SK-N-DZ (cell line): ENCODE measurements at regions not wholly inside any gene's neighbourhood (a gene's known extent, or its start where the extent isn't known, plus 50 kb on each side); places are given as distances from the start of the nearest gene placed in this dataset.
"Not testable (repeated sequence)": the region's sequence is repeated elsewhere in the genome, so short reads cannot be mapped to it uniquely, and the experiment has no call there.

Source experiments
- DNase-seq: peaks from one replicate; pipeline ENCODE4 v3.0.0-alpha.2; 2015; ENCODE audit warnings: low spot score

DNA sequence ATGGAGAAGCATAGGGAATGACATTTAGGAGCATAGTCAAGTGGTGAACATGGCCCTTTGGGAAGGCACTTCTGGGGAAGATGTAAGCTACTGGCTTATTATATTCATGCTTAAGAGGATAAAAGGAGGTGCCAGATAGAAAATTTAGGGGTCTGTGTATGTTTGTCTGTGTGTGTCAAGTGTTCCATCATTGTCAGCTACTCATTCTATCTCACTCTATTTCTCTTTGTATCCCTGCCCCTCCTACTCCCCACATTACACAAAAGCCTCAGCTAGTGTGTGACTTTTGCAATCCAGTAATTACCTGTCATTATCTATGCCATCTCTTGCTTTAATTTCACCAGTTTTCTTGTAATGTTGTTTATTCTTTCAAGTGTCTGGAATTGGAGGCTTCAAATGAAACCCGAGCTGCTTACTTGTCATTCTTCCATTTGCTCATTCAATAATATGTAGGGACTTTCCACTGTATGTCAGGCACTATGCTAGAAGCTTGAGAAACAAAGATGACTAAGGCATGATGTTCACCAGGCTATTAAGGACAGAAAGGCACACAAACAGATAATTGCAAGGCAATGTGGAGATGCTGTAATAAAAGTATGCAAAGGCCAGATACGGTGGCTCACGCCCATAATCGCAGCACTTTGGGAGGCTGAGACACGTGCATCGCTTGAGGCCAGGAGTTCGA, 229.8 kb upstream of the TEX13C start:
- DNase-seq = no peak

DNA sequence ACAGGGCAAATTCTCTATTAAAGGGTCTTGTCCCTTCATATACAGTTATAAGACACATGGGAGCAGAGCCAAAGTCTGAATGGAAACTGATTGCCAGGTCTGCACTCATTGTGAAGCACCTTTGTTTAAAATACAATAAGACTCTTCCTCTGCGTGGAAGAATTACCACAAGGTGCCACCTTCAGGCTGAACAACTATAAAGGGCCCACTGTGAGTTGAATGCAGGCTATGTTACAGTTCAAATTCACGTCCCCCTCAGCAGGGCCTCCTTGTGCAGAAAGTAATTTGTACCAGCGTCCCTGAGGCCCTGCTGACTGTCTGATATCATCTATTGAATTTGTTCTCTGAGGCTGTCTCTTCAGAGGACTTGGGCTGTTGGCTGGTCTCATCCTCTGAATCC, 225.8 kb upstream of the TEX13C start:
- peak; percentile 15 for DNase-seq

DNA sequence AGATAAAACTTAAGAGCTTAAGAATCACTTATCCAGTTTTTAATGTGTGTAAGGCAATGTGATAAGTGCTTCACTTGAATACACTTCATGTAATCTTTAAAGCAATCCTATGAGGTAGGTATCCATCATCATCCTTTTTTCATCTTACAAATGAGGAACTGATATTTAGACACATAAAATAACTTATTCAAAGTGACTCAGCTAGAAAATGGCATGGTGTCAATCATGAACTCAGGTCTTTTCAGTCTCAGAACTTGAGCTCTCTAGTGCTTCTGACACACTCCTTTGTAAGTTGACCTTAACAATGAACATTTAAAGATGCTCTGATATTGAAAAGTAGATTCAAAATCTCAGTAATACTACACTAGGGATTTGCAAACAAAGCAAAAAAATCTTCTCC, 224.8 kb upstream of the TEX13C start:
- no peak for DNase-seq

DNA sequence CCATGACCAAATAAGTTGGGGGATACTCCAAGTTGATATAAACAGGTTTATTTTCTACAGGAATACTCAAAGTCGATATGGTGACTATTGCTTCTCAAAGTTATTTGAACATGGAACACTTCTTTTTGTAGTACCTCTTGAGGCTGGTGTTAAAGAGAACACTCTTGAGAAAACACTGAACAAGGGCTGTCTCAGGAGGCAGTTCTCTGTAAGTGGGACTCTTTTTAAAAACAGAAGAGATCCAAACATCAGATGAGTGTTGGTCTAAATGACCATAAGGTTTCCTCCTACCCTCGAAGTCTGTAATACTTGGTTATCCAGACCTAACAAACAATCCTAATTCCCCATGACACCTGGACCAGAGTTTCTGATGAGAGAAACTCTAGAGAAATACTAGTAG, 223.2 kb upstream of the TEX13C start:
- no peak for DNase-seq

GRCh38 chrX:125096870-125097269, 222.8 kb upstream of the TEX13C start:
- DNase-seq = no peak

GRCh38 chrX:125101971-125102755, 217.5 kb upstream of the TEX13C start:
- no peak for DNase-seq

DNA sequence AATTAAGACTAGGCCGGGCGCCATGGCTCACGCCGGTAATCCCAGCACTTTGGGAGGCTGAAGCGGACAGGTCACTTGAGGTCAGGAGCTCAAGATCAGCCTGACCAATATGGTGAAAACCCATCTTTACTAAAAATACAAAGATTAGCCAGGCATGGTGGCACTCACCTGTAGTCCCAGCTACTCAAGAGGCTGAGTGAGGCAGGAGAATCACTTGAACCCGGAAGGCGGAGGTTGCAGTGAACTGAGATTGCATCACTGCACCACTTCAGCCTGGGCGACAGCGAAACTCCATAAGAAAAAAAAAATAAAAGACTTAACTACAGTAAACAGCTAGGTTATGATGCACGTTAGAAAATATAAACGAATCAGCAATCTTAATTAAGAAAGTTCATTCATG, 216.0 kb upstream of the TEX13C start:
- no peak for DNase-seq

- DNase-seq = no peak
Measured at GRCh38 chrX:125108921-125109320, 210.8 kb upstream of the TEX13C start.

- peak; percentile 2 for DNase-seq
Measured at GRCh38 chrX:125131164-125131563, 188.5 kb upstream of the TEX13C start.

DNA sequence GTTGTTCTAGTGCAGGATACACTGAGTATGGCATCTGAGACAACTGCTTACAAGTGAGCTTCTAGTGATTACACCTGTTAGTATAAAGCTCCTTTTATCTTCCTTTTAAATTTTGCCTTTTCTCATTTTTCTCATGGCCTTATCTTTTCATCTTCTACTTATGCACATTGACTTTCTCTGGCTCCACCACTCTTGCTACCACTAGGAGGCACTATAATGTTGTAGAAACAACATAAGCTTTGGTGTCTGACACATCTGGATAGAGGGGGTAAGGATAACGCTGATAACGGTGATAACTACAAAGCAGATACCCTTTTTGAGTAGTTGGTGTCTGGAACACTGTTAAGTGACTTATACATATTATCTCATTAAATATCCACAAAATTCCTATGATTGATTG, 187.4 kb upstream of the TEX13C start:
- DNase-seq = no peak

GRCh38 chrX:125137521-125137920, 182.2 kb upstream of the TEX13C start:
- no peak for DNase-seq

- DNase-seq = no peak
Measured at GRCh38 chrX:125150231-125150630, 169.4 kb upstream of the TEX13C start.

DNA sequence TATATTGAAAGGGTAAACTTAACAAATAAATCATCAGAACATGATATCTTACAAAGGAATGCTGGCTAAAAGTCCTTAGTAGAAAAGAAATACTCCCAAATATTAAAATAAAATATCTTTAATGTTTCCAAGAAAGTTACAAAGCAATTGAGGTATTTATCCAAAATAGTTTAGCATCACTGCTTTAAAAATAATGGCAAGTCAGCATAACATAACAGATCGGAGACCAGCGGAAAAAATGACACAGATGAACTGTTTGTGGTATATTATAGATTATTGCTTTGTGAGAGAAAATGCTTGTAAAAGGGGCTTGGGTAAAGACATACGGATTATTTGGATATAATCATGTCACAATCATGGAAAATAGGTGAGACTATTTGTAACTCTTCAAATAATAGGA, 168.5 kb upstream of the TEX13C start:
- no peak for DNase-seq

DNA sequence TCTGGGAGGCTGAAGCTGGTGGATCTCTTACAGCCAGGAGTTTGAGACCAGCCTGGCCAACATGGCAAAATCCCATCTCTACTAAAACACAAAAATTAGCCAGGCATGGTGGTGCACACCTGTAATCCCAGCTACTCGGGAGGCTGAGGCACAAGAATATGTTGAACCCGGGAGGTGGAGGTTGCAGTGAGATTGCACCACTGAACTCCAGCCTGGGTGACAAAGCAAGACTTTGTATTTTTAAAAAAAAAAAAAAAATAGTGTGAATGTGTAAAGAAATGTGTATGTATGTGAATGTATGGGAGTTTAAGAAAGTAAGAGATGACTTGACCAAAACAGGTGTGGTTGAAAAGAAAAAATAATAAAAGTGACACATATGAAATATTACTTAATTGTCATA, 167.7 kb upstream of the TEX13C start:
- DNase-seq = no peak

DNA sequence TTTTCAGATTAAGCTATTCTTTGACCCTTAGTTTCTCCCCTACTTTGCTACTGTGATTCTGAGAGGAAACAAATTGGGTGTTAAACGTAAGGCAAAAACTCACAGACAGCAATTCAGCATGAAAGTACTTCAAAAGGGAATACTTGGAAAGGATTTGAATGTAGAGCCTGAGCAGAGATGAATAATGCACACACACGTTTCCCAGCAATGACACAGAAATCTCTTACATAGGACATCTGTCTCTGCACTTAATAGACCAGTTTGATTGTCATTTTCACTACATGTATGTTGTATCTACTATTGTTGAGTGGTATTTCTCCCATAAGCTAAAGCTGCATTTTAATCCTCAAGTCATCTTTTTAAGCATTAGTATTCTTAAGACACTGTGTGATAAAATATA, 166.1 kb upstream of the TEX13C start:
- DNase-seq = no peak

DNA sequence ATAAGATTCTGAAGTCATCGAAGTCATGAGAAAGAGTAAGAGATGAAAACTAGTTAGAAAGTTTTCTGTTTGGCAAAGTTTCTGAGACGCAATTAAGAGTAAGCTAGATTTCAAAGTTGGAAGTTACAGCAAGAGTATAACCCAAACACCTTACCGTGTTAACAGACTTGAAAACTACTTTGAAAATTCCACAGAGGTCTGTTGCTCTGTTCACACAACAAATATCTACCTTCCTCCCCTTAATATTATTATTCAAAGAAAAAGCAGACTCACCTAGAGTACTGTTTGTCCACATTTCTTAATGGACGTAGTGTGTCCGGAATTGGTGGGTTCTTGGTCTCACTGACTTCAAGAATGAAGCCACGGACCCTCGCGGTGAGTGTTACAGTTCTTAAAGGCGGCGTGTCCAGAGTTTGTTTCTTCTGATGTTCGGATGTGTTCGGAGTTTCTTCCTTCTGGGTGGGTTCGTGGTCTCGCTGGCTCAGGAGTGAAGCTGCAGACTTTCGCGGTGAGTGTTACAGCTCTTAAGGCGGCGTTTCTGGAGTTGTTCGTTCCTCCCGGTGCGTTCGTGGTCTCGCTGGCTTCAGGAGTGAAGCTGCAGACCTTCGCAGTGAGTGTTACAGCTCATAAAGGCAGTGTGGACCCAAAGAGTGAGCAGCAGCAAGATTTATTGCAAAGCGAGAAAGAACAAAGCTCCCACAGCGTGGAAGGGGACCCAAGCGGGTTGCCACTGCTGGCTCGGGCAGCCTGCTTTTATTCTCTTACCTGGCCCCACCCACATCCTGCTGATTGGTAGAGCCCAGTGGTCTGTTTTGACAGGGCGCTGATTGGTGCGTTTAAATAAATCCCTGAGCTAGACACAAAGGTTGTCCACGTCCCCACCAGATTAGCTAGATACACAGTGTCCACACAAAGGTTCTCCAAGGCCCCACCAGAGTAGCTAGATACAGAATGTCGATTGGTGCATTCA, 165.1 kb upstream of the TEX13C start:
- DNase-seq = not testable (repeated sequence)

DNA sequence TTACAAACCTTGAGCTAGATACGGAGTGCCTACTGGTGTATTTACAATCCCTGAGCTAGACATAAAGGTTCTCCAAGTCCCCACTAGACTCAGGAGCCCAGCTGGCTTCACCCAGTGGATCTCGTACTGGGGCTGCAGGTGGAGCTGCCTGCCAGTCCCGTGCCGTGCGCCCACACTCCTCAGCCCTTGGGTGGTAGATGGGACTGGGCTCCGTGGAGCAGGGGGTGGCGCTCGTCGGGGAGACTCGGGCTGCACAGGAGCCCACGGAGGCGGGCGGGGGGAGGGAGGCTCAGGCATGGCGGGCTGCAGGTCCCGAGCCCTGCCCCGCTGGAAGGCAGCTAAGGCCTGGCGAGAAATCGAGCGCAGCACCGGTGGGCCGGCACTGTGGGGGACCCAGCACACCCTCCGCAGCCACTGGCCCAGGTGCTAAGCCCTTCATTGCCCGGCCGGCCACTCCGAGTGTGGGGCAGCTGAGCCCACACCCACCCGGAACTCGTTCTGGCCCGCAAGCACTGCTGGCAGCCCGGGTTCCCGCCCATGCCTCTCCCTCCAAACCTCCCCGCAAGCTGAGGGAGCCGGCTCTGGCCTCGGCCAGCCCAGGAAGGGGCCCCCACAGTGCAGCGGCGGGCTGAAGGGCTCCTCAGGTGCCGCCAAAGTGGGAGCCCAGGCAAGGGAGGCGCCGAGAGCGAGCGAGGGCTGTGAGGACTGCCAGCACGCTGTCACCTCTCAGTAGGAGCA, 164.2 kb upstream of the TEX13C start:
- not testable (repeated sequence) for DNase-seq

DNA sequence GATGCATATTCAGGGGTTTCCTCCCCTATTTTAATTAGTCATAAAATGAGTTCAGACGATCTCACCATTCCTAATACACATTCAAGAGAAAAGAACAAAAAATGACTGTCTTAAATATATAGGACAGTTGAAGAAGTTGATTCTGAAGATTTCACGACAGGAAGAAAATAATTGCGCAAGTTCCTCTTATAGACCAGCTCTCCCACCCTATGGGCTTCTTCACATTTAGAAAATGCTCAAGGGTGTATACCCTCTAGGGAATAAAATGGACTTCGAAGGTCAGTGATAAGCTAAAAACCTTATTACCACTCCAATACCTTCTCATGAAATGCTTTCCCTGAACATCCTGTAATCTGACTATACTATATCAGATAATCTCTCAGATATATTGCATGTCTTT, 149.2 kb upstream of the TEX13C start:
- DNase-seq = no peak

GRCh38 chrX:125172531-125172930, 147.1 kb upstream of the TEX13C start:
- DNase-seq = no peak

DNA sequence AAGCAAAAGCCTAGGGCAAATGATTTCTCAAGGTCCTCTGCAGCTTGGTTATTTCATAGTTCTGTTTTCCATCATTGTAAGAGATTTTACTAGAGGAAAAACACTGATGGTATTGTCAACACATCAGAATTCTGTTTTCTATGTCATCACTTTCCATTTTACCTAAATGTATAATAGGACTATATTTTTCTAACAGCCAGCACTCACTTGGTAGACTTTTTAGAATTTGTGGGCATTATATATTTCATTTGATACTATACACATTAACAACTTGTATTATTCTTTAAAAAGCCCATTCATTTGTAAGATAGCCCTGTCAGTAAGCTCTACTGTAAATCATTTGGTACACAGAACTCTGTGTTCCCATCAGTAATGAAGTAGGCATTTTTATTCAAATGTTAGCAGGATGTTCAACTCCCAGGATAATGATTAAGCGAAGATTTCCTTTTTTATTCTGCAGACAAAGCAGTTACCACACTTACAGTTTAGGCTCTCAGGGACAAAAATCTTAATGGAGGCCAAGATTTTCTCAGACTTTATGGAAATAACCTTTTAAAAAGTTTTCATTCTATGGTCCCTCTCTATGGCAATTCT, 143.6 kb upstream of the TEX13C start:
- no peak for DNase-seq

DNA sequence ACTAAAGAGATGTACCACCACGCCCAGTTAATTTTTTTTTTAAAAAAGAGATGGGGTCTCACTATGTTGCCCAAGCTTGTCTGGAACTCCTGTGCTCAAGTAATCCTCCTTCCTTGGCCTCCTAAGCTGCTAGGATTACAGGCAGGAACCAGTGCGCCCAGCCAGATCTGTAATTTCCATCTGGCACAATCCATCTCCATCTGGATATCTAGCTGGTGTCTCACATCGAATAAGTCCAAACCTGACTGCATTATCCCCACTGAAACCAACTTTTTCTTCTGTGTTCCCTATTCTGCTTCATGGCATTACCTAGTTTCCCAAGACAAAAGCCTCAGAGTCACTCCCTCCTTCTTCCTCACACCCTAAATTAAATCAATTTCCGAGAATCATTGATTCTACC, 125.8 kb upstream of the TEX13C start:
- DNase-seq = no peak
